Stimulated activated CD4-positive, alpha-beta T cell treated with anti-CD3 and anti-CD28 coated beads, TNF-alpha, amount 100 ng/mL, for 1 hour (primary cell): ENCODE measurements at regions not wholly inside any gene's neighbourhood (a gene's known extent, or its start where the extent isn't known, plus 50 kb on each side); places are given as distances from the start of the nearest gene placed in this dataset.

ENCODE experiments used
- DNase-seq, 3 donors: peaks; one replicate each; pipeline ENCODE4 v3.0.0-alpha.2; 2020; ENCODE audit warnings: low read depth in 3 of 3, low spot score in 1 of 3

- DNase-seq = no peak
Observed at GRCh38 chr11:32200136-32200847, 109.4 kb downstream of the RCN1 start.

- no peak for DNase-seq
Observed at GRCh38 chr11:32204751-32205150, 113.9 kb downstream of the RCN1 start.

- DNase-seq = no peak
Observed at GRCh38 chr11:32210556-32210955, 119.7 kb downstream of the RCN1 start.

- no peak for DNase-seq
Observed at GRCh38 chr11:32213223-32213622, 122.3 kb downstream of the RCN1 start.

GRCh38 chr11:32215157-32215556, 124.3 kb downstream of the RCN1 start:
- DNase-seq = no peak

- DNase-seq = no peak
Observed at GRCh38 chr11:32216749-32217148, 125.9 kb downstream of the RCN1 start.

GRCh38 chr11:32219320-32219719, 128.4 kb downstream of the RCN1 start:
- no peak for DNase-seq

- DNase-seq = no peak
Observed at GRCh38 chr11:32221476-32222032, 130.7 kb downstream of the RCN1 start.

GRCh38 chr11:32224580-32224979, 133.7 kb downstream of the RCN1 start:
- no peak for DNase-seq

GRCh38 chr11:32225571-32226285, 134.9 kb downstream of the RCN1 start:
- DNase-seq = no peak

- DNase-seq = no peak
Observed at GRCh38 chr11:32226480-32226879, 135.6 kb downstream of the RCN1 start.

- DNase-seq = no peak
Observed at GRCh38 chr11:32229576-32230240, 138.8 kb downstream of the RCN1 start.

GRCh38 chr11:32231909-32232493, 141.1 kb downstream of the RCN1 start:
- DNase-seq = no peak

- DNase-seq = no peak
Observed at GRCh38 chr11:32232516-32232915, 141.6 kb downstream of the RCN1 start.

GRCh38 chr11:32233276-32233675, 142.4 kb downstream of the RCN1 start:
- DNase-seq = no peak

- DNase-seq = no peak
Observed at GRCh38 chr11:32233928-32234327, 143.1 kb downstream of the RCN1 start.

GRCh38 chr11:32244453-32244852, 153.6 kb downstream of the RCN1 start:
- no peak for DNase-seq

GRCh38 chr11:32253706-32254105, 162.8 kb downstream of the RCN1 start:
- DNase-seq = no peak

GRCh38 chr11:32255841-32256240, 165.0 kb downstream of the RCN1 start:
- DNase-seq = no peak

- no peak for DNase-seq
Observed at GRCh38 chr11:32256466-32256865, 165.6 kb downstream of the RCN1 start.

- no peak for DNase-seq
Observed at GRCh38 chr11:32259641-32260081, 168.8 kb downstream of the RCN1 start.
